ENCODE measurements at regions not wholly inside any gene's neighbourhood (a gene's known extent, or its start where the extent isn't known, plus 50 kb on each side); places are given as distances from the start of the nearest gene placed in this dataset.

DNA sequence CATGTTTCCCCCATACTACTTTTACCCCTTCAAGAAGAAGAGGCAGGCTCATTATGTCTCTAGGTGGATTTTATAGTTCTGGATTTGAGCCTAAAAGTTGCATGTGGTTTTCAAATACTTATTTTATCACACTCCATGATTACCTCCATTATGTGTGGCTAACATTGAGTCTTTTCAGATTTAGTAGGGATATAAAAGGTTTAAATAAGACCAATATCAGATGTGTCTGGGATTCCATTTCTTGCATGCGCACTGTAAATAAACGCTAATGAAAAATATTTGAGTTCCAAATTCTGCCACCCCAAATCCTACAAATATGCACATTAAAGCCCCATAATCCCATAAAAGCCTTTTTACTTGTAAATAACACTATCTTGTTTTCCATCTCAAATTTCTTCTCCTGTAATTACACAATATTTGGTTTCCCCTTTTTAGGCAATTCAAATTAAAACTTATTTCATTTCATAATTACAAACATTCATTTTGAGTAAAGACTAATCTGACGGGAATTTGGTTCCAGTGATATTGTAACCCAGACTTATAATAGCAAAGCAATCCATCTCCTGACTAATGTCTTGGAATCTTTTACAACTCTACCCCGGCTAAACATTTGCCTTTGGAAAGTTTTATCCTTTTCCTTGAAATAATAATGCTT is 600.0 kb downstream of the SLC4A3 start:
- TF ChIP-seq, protein P1, sequence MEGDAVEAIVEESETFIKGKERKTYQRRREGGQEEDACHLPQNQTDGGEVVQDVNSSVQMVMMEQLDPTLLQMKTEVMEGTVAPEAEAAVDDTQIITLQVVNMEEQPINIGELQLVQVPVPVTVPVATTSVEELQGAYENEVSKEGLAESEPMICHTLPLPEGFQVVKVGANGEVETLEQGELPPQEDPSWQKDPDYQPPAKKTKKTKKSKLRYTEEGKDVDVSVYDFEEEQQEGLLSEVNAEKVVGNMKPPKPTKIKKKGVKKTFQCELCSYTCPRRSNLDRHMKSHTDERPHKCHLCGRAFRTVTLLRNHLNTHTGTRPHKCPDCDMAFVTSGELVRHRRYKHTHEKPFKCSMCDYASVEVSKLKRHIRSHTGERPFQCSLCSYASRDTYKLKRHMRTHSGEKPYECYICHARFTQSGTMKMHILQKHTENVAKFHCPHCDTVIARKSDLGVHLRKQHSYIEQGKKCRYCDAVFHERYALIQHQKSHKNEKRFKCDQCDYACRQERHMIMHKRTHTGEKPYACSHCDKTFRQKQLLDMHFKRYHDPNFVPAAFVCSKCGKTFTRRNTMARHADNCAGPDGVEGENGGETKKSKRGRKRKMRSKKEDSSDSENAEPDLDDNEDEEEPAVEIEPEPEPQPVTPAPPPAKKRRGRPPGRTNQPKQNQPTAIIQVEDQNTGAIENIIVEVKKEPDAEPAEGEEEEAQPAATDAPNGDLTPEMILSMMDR (IDR thresholded peaks at IDR 0.05; ENCODE audit: low read depth, low read length, poor library complexity, severe bottlenecking) = no peak
- TF ChIP-seq EZH2phosphoT487 (IDR thresholded peaks at IDR 0.05; ENCODE audit: borderline replicate concordance, low read length) = no peak
